Calu3 (cell line): ENCODE measurements at regions not wholly inside any gene's neighbourhood (a gene's known extent, or its start where the extent isn't known, plus 50 kb on each side); places are given as distances from the start of the nearest gene placed in this dataset.

Experiments
- BruUV-seq: library from RNA; stranded (reverse); fragments of 400-500 nt; replicated peaks from 2 replicates; lab custom pipeline; 2021; lab: Mats Ljungman, UMichigan
- CTCF ChIA-PET: fragments of 300-600 bp; sonication (Branson Sonifier 250); formaldehyde crosslinking; loops from one replicate; lab custom pipeline; 2022; ENCODE audit warnings: antibody characterized with exemption; lab: Charles Lee
- DNase-seq: peaks from one replicate; pipeline ENCODE4 v3.0.0; 2022
- H3K27ac Mint-ChIP-seq: one replicate; pipeline ENCODE4 v1.8.0; 2022; ENCODE audit warnings: mixed read lengths; ENCODE audit not compliant: unreplicated experiment
- H3K27me3 Mint-ChIP-seq: one replicate; pipeline ENCODE4 v1.8.0; 2022; ENCODE audit warnings: mixed read lengths; ENCODE audit not compliant: unreplicated experiment
- H3K36me3 Mint-ChIP-seq: one replicate; pipeline ENCODE4 v1.8.0; 2022; ENCODE audit warnings: mild to moderate bottlenecking, moderate library complexity, mixed read lengths; ENCODE audit not compliant: insufficient read depth, unreplicated experiment
- H3K4me1 Mint-ChIP-seq: one replicate; pipeline ENCODE4 v1.8.0; 2022; ENCODE audit warnings: mild to moderate bottlenecking, low read depth, mixed read lengths; ENCODE audit not compliant: unreplicated experiment
- H3K4me3 Mint-ChIP-seq: one replicate; pipeline ENCODE4 v1.8.0; 2022; ENCODE audit warnings: mild to moderate bottlenecking, low read depth, moderate library complexity, mixed read lengths; ENCODE audit not compliant: unreplicated experiment
- H3K9me3 Mint-ChIP-seq: one replicate; pipeline ENCODE4 v1.8.0; 2022; ENCODE audit warnings: low read depth, mixed read lengths; ENCODE audit not compliant: unreplicated experiment
- CTCF ChIP-seq: fragments of 200-600 bp; IDR thresholded peaks from one replicate; pipeline ENCODE4 v1.8.0; 2022; ENCODE audit warnings: antibody characterized with exemption; ENCODE audit not compliant: unreplicated experiment
- intact Hi-C: fragments of 100-400 bp; cut with micrococcal nuclease; formaldehyde crosslinking; loops from one replicate; pipeline ENCODE4 v1.10.0; 2022; ENCODE audit not compliant: unreplicated experiment

GRCh38 chr6:150541576-150541975 is 58.1 kb upstream of the PLEKHG1 start:
- peaks cover 20% of the 10 kb centered on the region for H3K27me3 Mint-ChIP-seq
- no peaks in the 10 kb centered on the region for H3K36me3 Mint-ChIP-seq
- H3K9me3 Mint-ChIP-seq: peaks cover 3% of the 10 kb centered on the region
- no peak overlapping the region for H3K4me3 Mint-ChIP-seq
- no TSS peak for BruUV-seq
- peaks cover 14% of the 10 kb centered on the region for H3K4me1 Mint-ChIP-seq
- CTCF ChIA-PET: no interaction called here
- no peak for TF ChIP-seq CTCF
- intact Hi-C loops: no loop called here
- DNase-seq: peak; percentile 11
- no peak overlapping the region for H3K27ac Mint-ChIP-seq

DNA sequence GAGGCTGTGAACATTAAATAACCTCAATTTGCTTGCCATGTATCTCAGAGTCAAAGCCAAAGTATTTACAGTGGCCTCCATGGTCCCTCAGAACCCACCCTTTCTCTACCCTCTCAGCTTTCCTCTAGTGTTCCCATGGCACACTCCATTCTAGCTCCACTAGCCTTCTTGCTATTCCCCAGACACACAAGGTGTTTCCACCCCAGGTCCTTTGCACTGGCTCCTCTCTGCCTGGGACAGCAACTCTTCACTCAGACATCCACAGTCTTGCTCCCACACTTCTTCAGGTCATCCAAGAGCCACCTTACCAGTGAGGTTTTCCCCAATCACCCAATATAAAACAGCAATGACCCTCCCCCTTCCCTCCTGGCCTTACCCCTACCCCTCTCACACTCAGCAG is 56.5 kb upstream of the PLEKHG1 start:
- H3K27me3 Mint-ChIP-seq: peaks cover 20% of the 10 kb centered on the region
- no peak overlapping the region for H3K27ac Mint-ChIP-seq
- BruUV-seq: no TSS peak
- H3K4me3 Mint-ChIP-seq: no peak overlapping the region
- no peak for DNase-seq
- peaks cover 14% of the 10 kb centered on the region for H3K4me1 Mint-ChIP-seq
- H3K9me3 Mint-ChIP-seq: peaks cover 3% of the 10 kb centered on the region
- intact Hi-C loops: no loop called here
- TF ChIP-seq CTCF: no peak
- no peaks in the 10 kb centered on the region for H3K36me3 Mint-ChIP-seq
- CTCF ChIA-PET: interaction anchor here (0.6 kb wide), 1 partner anchor 36 kb away, joined by 6 read pairs; no protein-coding TSS in a partner anchor

GRCh38 chr6:150544793-150545192 is 54.9 kb upstream of the PLEKHG1 start:
- intact Hi-C loops: no loop called here
- no peaks in the 10 kb centered on the region for H3K36me3 Mint-ChIP-seq
- no TSS peak for BruUV-seq
- H3K9me3 Mint-ChIP-seq: no peaks in the 10 kb centered on the region
- no peak for DNase-seq
- CTCF ChIA-PET: no interaction called here
- peaks cover 8% of the 10 kb centered on the region for H3K4me1 Mint-ChIP-seq
- H3K27ac Mint-ChIP-seq: no peak overlapping the region
- H3K27me3 Mint-ChIP-seq: peaks cover 5% of the 10 kb centered on the region
- no peak overlapping the region for H3K4me3 Mint-ChIP-seq
- no peak for TF ChIP-seq CTCF

DNA sequence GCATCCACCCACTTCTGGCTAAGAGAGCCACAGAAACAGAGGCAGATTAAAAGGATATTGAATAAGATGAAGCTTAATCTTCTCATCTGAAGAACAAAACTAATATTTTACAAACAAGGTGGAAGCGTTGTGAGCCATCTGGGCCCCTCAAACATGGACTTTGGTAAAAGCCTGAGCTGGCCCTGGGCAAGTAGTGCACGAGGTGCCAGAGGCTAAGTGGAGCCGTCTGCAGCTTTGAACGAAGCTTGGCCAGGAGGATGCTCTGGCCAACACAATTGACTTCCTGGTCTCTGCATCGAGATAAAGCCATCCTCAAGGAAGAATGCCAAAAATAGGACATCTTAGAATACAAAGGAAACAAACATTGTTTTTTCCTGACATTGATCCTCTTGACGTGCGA is 53.2 kb upstream of the PLEKHG1 start:
- H3K9me3 Mint-ChIP-seq: no peaks in the 10 kb centered on the region
- TF ChIP-seq CTCF: no peak
- DNase-seq: no peak
- CTCF ChIA-PET: interaction anchor here (0.6 to 1.2 kb wide), 2 partner anchors 55 to 128 kb away, joined by 3 read pairs; no protein-coding TSS in a partner anchor
- H3K27ac Mint-ChIP-seq: no peak overlapping the region
- no peak overlapping the region for H3K4me3 Mint-ChIP-seq
- H3K4me1 Mint-ChIP-seq: no peaks in the 10 kb centered on the region
- H3K27me3 Mint-ChIP-seq: no peaks in the 10 kb centered on the region
- H3K36me3 Mint-ChIP-seq: no peaks in the 10 kb centered on the region
- no TSS peak for BruUV-seq
- intact Hi-C loops: no loop called here
